ENCODE measurements at regions not wholly inside any gene's neighbourhood (a gene's known extent, or its start where the extent isn't known, plus 50 kb on each side); places are given as distances from the start of the nearest gene placed in this dataset.
A peak's percentile ranks its signal among the peaks of the same experiment; 100 is the strongest.

DNA sequence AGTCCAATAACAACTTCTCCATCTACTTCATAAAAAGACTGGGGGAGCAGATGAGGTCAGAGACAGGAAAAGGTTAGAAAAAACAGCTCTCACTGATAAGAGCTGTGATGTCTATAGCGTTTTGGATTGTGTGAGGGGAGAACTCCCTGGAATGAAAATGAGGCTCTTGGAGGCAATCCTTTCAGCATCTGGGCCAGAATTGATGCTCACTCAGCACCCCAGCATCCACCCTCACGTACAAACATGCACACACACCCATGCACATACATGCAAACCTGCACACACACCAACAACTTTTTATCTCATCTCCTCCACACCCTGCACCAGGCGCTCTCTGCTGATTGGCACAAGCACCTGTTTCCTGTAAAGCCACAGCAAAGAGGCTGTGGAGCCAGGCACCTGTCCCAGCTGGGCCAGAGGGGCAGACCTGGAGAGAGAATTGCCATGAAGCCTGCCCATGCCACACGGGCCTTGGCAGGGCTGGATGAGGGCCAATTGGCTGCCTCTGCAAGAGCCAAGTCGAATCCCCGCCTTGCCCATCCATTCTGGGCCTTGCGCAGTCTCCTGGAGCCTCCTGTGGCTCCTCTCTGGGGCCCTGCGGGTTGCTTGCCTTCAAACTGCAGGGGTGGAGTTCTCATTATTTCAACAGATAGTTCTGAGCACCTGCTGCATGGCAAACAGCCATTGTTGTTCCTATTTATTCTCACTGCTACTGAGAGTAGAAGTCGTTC is 53.1 kb downstream of the SYNE3 start:
- H3K27ac ChIP-seq, result peak overlapping the region; percentile 41
- ATAC-seq, result peak in 1 of 2 donors; percentile 45

DNA sequence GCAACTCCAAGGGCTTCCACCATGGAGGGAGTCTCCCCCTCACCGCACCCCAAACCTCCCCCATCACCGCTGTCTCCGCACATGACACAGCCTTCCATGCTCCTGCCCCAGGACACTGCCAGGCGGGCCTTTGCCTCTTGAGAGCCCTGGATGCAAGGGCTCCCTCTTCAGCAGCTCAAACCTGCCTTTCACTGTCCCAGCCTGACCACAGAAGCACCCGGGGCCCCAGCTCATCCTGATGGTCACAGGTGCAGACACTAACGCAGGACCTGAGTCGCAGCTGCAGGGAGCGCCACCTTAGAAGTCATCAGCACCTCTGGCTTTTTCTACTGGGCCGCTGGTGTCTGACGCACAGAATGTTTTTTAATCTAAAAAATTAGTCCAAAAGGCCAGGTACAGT is 54.0 kb downstream of the SYNE3 start:
- Histone ChIP-seq H3K9me3 (no peaks in the 10 kb centered on the region), H3K27ac (peak overlapping the region; percentile 8), H3K36me3 (peaks cover 26% of the 10 kb centered on the region), H3K4me3 (no peak overlapping the region), H3K27me3 (ENCODE audit: low read depth) (no peaks in the 10 kb centered on the region), H3K4me1 (peaks cover 36% of the 10 kb centered on the region)
- TF ChIP-seq, protein P1, sequence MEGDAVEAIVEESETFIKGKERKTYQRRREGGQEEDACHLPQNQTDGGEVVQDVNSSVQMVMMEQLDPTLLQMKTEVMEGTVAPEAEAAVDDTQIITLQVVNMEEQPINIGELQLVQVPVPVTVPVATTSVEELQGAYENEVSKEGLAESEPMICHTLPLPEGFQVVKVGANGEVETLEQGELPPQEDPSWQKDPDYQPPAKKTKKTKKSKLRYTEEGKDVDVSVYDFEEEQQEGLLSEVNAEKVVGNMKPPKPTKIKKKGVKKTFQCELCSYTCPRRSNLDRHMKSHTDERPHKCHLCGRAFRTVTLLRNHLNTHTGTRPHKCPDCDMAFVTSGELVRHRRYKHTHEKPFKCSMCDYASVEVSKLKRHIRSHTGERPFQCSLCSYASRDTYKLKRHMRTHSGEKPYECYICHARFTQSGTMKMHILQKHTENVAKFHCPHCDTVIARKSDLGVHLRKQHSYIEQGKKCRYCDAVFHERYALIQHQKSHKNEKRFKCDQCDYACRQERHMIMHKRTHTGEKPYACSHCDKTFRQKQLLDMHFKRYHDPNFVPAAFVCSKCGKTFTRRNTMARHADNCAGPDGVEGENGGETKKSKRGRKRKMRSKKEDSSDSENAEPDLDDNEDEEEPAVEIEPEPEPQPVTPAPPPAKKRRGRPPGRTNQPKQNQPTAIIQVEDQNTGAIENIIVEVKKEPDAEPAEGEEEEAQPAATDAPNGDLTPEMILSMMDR (IDR thresholded peaks at IDR 0.05), result no peak
- DNase-seq (no peak), ATAC-seq (no peak)
- intact Hi-C loops (cut with DNase I), result no loop called here

More for the DNA sequence above, 53.1 kb downstream of the SYNE3 start:
- TF ChIP-seq, protein P1 (IDR thresholded peaks at IDR 0.05), result no peak
- Histone ChIP-seq H3K4me3 (no peak overlapping the region), H3K4me1 (peaks cover 33% of the 10 kb centered on the region), H3K36me3 (peaks cover 30% of the 10 kb centered on the region), H3K9me3 (no peaks in the 10 kb centered on the region), H3K27me3 (ENCODE audit: low read depth) (no peaks in the 10 kb centered on the region)
- intact Hi-C loops (cut with DNase I), result no loop called here
- no peak for DNase-seq

DNA sequence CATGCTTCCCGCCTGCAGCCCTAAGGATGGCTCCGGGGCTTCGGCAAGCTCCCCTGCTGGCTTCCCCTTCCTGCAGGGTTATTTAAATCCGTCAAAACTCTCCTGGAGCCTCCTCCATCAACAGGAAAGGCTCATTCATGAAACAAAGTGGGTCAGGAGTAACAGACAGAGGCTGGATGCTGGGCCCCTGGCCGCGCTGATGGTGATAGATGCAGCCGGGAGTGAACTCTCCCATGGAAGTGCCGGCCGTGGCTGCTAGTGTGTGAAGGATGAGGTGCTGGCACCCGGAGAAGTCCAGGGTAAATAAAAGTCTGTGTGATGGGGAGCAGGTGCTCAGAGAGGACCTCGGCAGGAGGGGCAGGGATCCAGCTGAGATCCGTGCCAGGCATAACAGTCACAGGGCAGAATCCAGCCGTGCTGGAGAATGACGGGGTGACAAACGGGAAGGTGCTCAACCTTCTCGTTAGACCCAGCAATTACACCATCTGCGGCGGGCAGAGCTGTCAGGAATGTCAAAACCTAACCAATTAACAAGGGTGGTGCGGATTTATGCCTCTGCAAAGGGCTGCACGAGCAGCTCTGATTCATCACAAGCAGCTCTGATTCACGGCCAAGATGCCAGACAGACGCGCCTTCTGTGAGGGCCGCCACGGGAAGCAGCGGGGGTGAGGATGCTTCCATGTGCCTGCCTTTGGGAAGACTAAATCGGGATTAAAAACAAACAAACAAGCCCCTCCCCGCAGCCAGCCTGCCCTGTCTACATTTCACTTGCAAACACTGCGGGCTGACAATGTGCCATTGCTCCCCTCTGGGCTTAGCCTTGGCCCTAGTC is 55.6 kb downstream of the SYNE3 start:
- peaks cover 36% of the 10 kb centered on the region for H3K4me1 ChIP-seq
- H3K36me3 ChIP-seq, result peaks cover 34% of the 10 kb centered on the region
- ATAC-seq (no peak), DNase-seq (no peak)
- H3K4me3 ChIP-seq, result no peak overlapping the region
- H3K27me3 ChIP-seq (ENCODE audit: low read depth), result no peaks in the 10 kb centered on the region
- intact Hi-C loops (cut with DNase I), result no loop called here
- no peak overlapping the region for H3K27ac ChIP-seq
- TF ChIP-seq, protein P1 (IDR thresholded peaks at IDR 0.05), result no peak
- H3K9me3 ChIP-seq, result no peaks in the 10 kb centered on the region

DNA sequence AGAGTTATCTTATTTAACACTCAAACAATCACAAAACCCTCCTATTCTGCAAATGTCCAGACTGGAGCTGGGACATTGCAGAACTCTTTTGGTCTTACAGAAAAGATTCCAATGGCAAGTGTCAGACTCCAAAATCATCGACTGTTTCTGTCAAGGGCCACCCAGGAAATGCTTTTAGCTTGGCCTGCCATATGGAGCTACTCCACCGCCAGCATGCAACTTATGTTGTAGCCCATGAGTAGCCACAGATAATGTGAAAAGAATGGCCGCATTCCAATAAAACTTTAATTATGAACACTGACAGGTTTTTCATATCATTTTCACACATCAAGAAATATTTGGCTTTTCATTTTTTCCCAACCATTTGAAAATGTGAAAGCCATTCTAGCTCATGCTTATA is 57.5 kb downstream of the SYNE3 start:
- TF ChIP-seq, protein P1 (IDR thresholded peaks at IDR 0.05), result no peak
- H3K4me1 ChIP-seq, result peaks cover 32% of the 10 kb centered on the region
- ATAC-seq (no peak), DNase-seq (no peak)
- H3K27me3 ChIP-seq (ENCODE audit: low read depth), result no peaks in the 10 kb centered on the region
- H3K36me3 ChIP-seq, result peaks cover 41% of the 10 kb centered on the region
- intact Hi-C loops (cut with DNase I), result no loop called here
- H3K27ac ChIP-seq, result no peak overlapping the region
- H3K4me3 ChIP-seq, result no peak overlapping the region
- no peaks in the 10 kb centered on the region for H3K9me3 ChIP-seq

DNA sequence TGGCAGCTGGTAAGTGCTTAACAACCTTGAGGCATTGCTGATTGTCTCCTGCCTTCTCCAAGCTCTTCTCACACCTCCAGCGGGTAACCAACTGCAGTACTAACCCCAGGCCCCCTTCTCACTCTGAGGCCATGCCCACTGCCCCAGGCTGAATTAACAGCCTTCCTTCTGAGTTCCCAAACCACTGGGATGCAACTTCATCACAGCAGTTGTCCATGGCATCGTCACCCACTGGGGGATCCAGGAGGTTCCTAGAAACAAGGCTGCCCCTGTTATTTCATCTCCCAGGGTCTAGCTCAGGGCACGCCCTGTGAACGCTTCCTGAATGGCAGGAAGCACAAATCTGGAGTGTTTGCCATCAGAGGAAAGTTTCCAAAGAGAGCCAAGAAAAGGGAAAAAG is 58.0 kb downstream of the SYNE3 start:
- TF ChIP-seq, protein P1 (IDR thresholded peaks at IDR 0.05), result no peak
- H3K36me3 ChIP-seq, result peaks cover 42% of the 10 kb centered on the region
- intact Hi-C loops (cut with DNase I), result no loop called here
- no peak overlapping the region for H3K4me3 ChIP-seq
- no peaks in the 10 kb centered on the region for H3K9me3 ChIP-seq
- no peak for DNase-seq
- H3K27me3 ChIP-seq (ENCODE audit: low read depth), result no peaks in the 10 kb centered on the region
- no peak overlapping the region for H3K27ac ChIP-seq
- ATAC-seq, result no peak
- H3K4me1 ChIP-seq, result peaks cover 28% of the 10 kb centered on the region

All from lower lobe of right lung (tissue), 2 donors.